ENCODE measurements at regions not wholly inside any gene's neighbourhood (a gene's known extent, or its start where the extent isn't known, plus 50 kb on each side); places are given as distances from the start of the nearest gene placed in this dataset.

GRCh38 chr2:14909795-14910194 lies 277.3 kb downstream of the LRATD1 start:
- TF ChIP-seq, protein P1, sequence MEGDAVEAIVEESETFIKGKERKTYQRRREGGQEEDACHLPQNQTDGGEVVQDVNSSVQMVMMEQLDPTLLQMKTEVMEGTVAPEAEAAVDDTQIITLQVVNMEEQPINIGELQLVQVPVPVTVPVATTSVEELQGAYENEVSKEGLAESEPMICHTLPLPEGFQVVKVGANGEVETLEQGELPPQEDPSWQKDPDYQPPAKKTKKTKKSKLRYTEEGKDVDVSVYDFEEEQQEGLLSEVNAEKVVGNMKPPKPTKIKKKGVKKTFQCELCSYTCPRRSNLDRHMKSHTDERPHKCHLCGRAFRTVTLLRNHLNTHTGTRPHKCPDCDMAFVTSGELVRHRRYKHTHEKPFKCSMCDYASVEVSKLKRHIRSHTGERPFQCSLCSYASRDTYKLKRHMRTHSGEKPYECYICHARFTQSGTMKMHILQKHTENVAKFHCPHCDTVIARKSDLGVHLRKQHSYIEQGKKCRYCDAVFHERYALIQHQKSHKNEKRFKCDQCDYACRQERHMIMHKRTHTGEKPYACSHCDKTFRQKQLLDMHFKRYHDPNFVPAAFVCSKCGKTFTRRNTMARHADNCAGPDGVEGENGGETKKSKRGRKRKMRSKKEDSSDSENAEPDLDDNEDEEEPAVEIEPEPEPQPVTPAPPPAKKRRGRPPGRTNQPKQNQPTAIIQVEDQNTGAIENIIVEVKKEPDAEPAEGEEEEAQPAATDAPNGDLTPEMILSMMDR (IDR thresholded peaks at IDR 0.05) = no peak
- no peak for TF ChIP-seq POLR2AphosphoS5 (IDR thresholded peaks at IDR 0.05; ENCODE audit: low read depth, low read length)

All from Panc1 (cell line).